ENCODE measurements at regions not wholly inside any gene's neighbourhood (a gene's known extent, or its start where the extent isn't known, plus 50 kb on each side); places are given as distances from the start of the nearest gene placed in this dataset.

- no peaks in the 10 kb centered on the region for H3K36me3 ChIP-seq
- no peaks in the 10 kb centered on the region for H3K27me3 ChIP-seq
- no peak for DNase-seq
- intact Hi-C loops (cut with DNase I; ENCODE audit: low total_unique reads): no loop called here
- H3K4me3 ChIP-seq: no peak overlapping the region
- H3K4me1 ChIP-seq: peaks cover 0 to 32% (median 4%) of the 10 kb centered on the region in 4 donors
- no peak for TF ChIP-seq CTCF (IDR thresholded peaks at IDR 0.05)
- H3K9me3 ChIP-seq: no peaks in the 10 kb centered on the region
- no peak overlapping the region for H3K27ac ChIP-seq
Measured at GRCh38 chr7:15836651-15837050, 150.2 kb upstream of the MEOX2 start.

GRCh38 chr7:15836041-15836440 lies 149.6 kb upstream of the MEOX2 start:
- DNase-seq: no peak
- Histone ChIP-seq H3K4me1 (peaks cover 0 to 32% (median 4%) of the 10 kb centered on the region in 4 donors), H3K36me3 (no peaks in the 10 kb centered on the region), H3K27ac (no peak overlapping the region), H3K27me3 (no peaks in the 10 kb centered on the region), H3K4me3 (no peak overlapping the region), H3K9me3 (no peaks in the 10 kb centered on the region)
- no peak for TF ChIP-seq CTCF (IDR thresholded peaks at IDR 0.05)
- intact Hi-C loops (cut with DNase I; ENCODE audit: low total_unique reads): no loop called here

GRCh38 chr7:15834446-15834845 lies 148.0 kb upstream of the MEOX2 start:
- Histone ChIP-seq H3K36me3 (no peaks in the 10 kb centered on the region), H3K27ac (no peak overlapping the region), H3K4me1 (peaks cover 0 to 29% (median 4%) of the 10 kb centered on the region in 4 donors), H3K9me3 (no peaks in the 10 kb centered on the region), H3K4me3 (no peak overlapping the region), H3K27me3 (no peaks in the 10 kb centered on the region)
- intact Hi-C loops (cut with DNase I; ENCODE audit: low total_unique reads): no loop called here
- DNase-seq: no peak
- no peak for TF ChIP-seq CTCF (IDR thresholded peaks at IDR 0.05)

- no peaks in the 10 kb centered on the region for H3K9me3 ChIP-seq
- H3K36me3 ChIP-seq: no peaks in the 10 kb centered on the region
- H3K4me1 ChIP-seq: peaks cover 0 to 24% (median 2%) of the 10 kb centered on the region in 4 donors
- intact Hi-C loops (cut with DNase I; ENCODE audit: low total_unique reads): no loop called here
- DNase-seq: peak in 1 of 2 donors; percentile 46
- no peak for TF ChIP-seq CTCF (IDR thresholded peaks at IDR 0.05)
- H3K27ac ChIP-seq: no peak overlapping the region
- H3K4me3 ChIP-seq: no peak overlapping the region
- no peaks in the 10 kb centered on the region for H3K27me3 ChIP-seq
Measured at GRCh38 chr7:15832996-15833395, 146.5 kb upstream of the MEOX2 start.

- no peak for TF ChIP-seq CTCF (IDR thresholded peaks at IDR 0.05)
- H3K4me3 ChIP-seq: no peak overlapping the region
- H3K9me3 ChIP-seq: no peaks in the 10 kb centered on the region
- H3K4me1 ChIP-seq: peaks cover 0 to 11% (median 2%) of the 10 kb centered on the region in 4 donors
- H3K27ac ChIP-seq: no peak overlapping the region
- intact Hi-C loops (cut with DNase I; ENCODE audit: low total_unique reads): no loop called here
- no peaks in the 10 kb centered on the region for H3K36me3 ChIP-seq
- no peak for DNase-seq
- H3K27me3 ChIP-seq: no peaks in the 10 kb centered on the region
Measured at GRCh38 chr7:15831606-15832005, 145.1 kb upstream of the MEOX2 start.

- DNase-seq: peak; percentile 68 to 76
- Histone ChIP-seq H3K4me1 (peaks cover 0 to 11% (median 2%) of the 10 kb centered on the region in 4 donors), H3K4me3 (no peak overlapping the region), H3K36me3 (no peaks in the 10 kb centered on the region), H3K9me3 (no peaks in the 10 kb centered on the region), H3K27ac (peak overlapping the region in 1 of 2 donors; percentile 18), H3K27me3 (no peaks in the 10 kb centered on the region)
- intact Hi-C loops (cut with DNase I; ENCODE audit: low total_unique reads): no loop called here
- TF ChIP-seq CTCF (IDR thresholded peaks at IDR 0.05): no peak
Measured at GRCh38 chr7:15829691-15830090, 143.2 kb upstream of the MEOX2 start.

Data from tibial artery (tissue), 4 donors.